ENCODE measurements at regions not wholly inside any gene's neighbourhood (a gene's known extent, or its start where the extent isn't known, plus 50 kb on each side); places are given as distances from the start of the nearest gene placed in this dataset.
"Not testable (repeated sequence)": the region's sequence is repeated elsewhere in the genome, so short reads cannot be mapped to it uniquely, and the experiment has no call there.

- TF ChIP-seq POLR2AphosphoS5 (IDR thresholded peaks at IDR 0.05; ENCODE audit: borderline replicate concordance, low read depth, low read length) (no peak), EZH2 (IDR thresholded peaks at IDR 0.05) (no peak), FOXP2 (optimal IDR thresholded peaks at IDR 0.05; ENCODE audit: control extremely low read depth, extremely low read length, insufficient read depth) (no peak)
- no peak overlapping the region for H3K27ac ChIP-seq
- no peak overlapping the region for H3K9ac ChIP-seq (ENCODE audit: insufficient read length)
- no peak for DNase-seq (ENCODE audit: low read depth, low spot score)
- H3K36me3 ChIP-seq (ENCODE audit: insufficient read depth, low read length), result no peaks in the 10 kb centered on the region
- no peaks in the 10 kb centered on the region for H3K9me3 ChIP-seq (ENCODE audit: low read depth, low read length)
- no peak overlapping the region for H3K4me3 ChIP-seq
Measured at GRCh38 chr14:28308734-28309133, 457.9 kb upstream of the FOXG1 start.

- not testable (repeated sequence) for H3K4me3 ChIP-seq; DNase-seq (ENCODE audit: low read depth, low spot score); H3K9ac ChIP-seq (ENCODE audit: insufficient read length); H3K27ac ChIP-seq; H3K36me3 ChIP-seq (ENCODE audit: insufficient read depth, low read length); H3K9me3 ChIP-seq (ENCODE audit: low read depth, low read length)
Measured at GRCh38 chr14:28317890-28318675, 448.5 kb upstream of the FOXG1 start.

- H3K9ac ChIP-seq (ENCODE audit: insufficient read length), result no peak overlapping the region
- H3K4me3 ChIP-seq, result no peak overlapping the region
- no peak overlapping the region for H3K27ac ChIP-seq
- H3K36me3 ChIP-seq (ENCODE audit: insufficient read depth, low read length), result no peaks in the 10 kb centered on the region
- no peaks in the 10 kb centered on the region for H3K9me3 ChIP-seq (ENCODE audit: low read depth, low read length)
- TF ChIP-seq FOXP2 (optimal IDR thresholded peaks at IDR 0.05; ENCODE audit: control extremely low read depth, extremely low read length, insufficient read depth) (no peak), POLR2AphosphoS5 (IDR thresholded peaks at IDR 0.05; ENCODE audit: borderline replicate concordance, low read depth, low read length) (no peak), EZH2 (IDR thresholded peaks at IDR 0.05) (no peak)
- DNase-seq (ENCODE audit: low read depth, low spot score), result no peak
Measured at GRCh38 chr14:28321475-28322244, 444.9 kb upstream of the FOXG1 start.

GRCh38 chr14:28323366-28323765 lies 443.2 kb upstream of the FOXG1 start:
- Histone ChIP-seq H3K9me3 (ENCODE audit: low read depth, low read length) (no peaks in the 10 kb centered on the region), H3K9ac (ENCODE audit: insufficient read length) (no peak overlapping the region), H3K27ac (no peak overlapping the region), H3K4me3 (no peak overlapping the region), H3K36me3 (ENCODE audit: insufficient read depth, low read length) (no peaks in the 10 kb centered on the region)
- DNase-seq (ENCODE audit: low read depth, low spot score), result no peak
- TF ChIP-seq POLR2AphosphoS5 (IDR thresholded peaks at IDR 0.05; ENCODE audit: borderline replicate concordance, low read depth, low read length) (no peak), EZH2 (IDR thresholded peaks at IDR 0.05) (no peak), FOXP2 (optimal IDR thresholded peaks at IDR 0.05; ENCODE audit: control extremely low read depth, extremely low read length, insufficient read depth) (no peak)

- Histone ChIP-seq H3K4me3 (no peak overlapping the region), H3K27ac (no peak overlapping the region), H3K9ac (ENCODE audit: insufficient read length) (no peak overlapping the region), H3K9me3 (ENCODE audit: low read depth, low read length) (no peaks in the 10 kb centered on the region), H3K36me3 (ENCODE audit: insufficient read depth, low read length) (no peaks in the 10 kb centered on the region)
- DNase-seq (ENCODE audit: low read depth, low spot score), result no peak
- TF ChIP-seq FOXP2 (optimal IDR thresholded peaks at IDR 0.05; ENCODE audit: control extremely low read depth, extremely low read length, insufficient read depth), result no peak
- TF ChIP-seq POLR2AphosphoS5 (IDR thresholded peaks at IDR 0.05; ENCODE audit: borderline replicate concordance, low read depth, low read length), result no peak
- no peak for TF ChIP-seq EZH2 (IDR thresholded peaks at IDR 0.05)
Measured at GRCh38 chr14:28323951-28324741, 442.4 kb upstream of the FOXG1 start.

GRCh38 chr14:28340816-28341215 lies 425.8 kb upstream of the FOXG1 start:
- TF ChIP-seq POLR2AphosphoS5 (IDR thresholded peaks at IDR 0.05; ENCODE audit: borderline replicate concordance, low read depth, low read length) (no peak), EZH2 (IDR thresholded peaks at IDR 0.05) (no peak), FOXP2 (optimal IDR thresholded peaks at IDR 0.05; ENCODE audit: control extremely low read depth, extremely low read length, insufficient read depth) (no peak)
- no peaks in the 10 kb centered on the region for H3K9me3 ChIP-seq (ENCODE audit: low read depth, low read length)
- no peaks in the 10 kb centered on the region for H3K36me3 ChIP-seq (ENCODE audit: insufficient read depth, low read length)
- DNase-seq (ENCODE audit: low read depth, low spot score), result no peak
- H3K27ac ChIP-seq, result no peak overlapping the region
- H3K9ac ChIP-seq (ENCODE audit: insufficient read length), result no peak overlapping the region
- H3K4me3 ChIP-seq, result no peak overlapping the region

GRCh38 chr14:28344381-28344780 lies 422.2 kb upstream of the FOXG1 start:
- H3K9ac ChIP-seq (ENCODE audit: insufficient read length), result no peak overlapping the region
- no peak overlapping the region for H3K4me3 ChIP-seq
- DNase-seq (ENCODE audit: low read depth, low spot score), result no peak
- H3K9me3 ChIP-seq (ENCODE audit: low read depth, low read length), result no peaks in the 10 kb centered on the region
- no peaks in the 10 kb centered on the region for H3K36me3 ChIP-seq (ENCODE audit: insufficient read depth, low read length)
- TF ChIP-seq FOXP2 (optimal IDR thresholded peaks at IDR 0.05; ENCODE audit: control extremely low read depth, extremely low read length, insufficient read depth), result no peak
- TF ChIP-seq POLR2AphosphoS5 (IDR thresholded peaks at IDR 0.05; ENCODE audit: borderline replicate concordance, low read depth, low read length), result no peak
- no peak for TF ChIP-seq EZH2 (IDR thresholded peaks at IDR 0.05)
- H3K27ac ChIP-seq, result no peak overlapping the region

GRCh38 chr14:28348797-28349196 lies 417.8 kb upstream of the FOXG1 start:
- no peak overlapping the region for H3K27ac ChIP-seq
- no peaks in the 10 kb centered on the region for H3K9me3 ChIP-seq (ENCODE audit: low read depth, low read length)
- no peak for TF ChIP-seq EZH2 (IDR thresholded peaks at IDR 0.05)
- no peaks in the 10 kb centered on the region for H3K36me3 ChIP-seq (ENCODE audit: insufficient read depth, low read length)
- no peak overlapping the region for H3K4me3 ChIP-seq
- no peak overlapping the region for H3K9ac ChIP-seq (ENCODE audit: insufficient read length)
- DNase-seq (ENCODE audit: low read depth, low spot score), result no peak
